DND-41 (cell line): ENCODE measurements at regions not wholly inside any gene's neighbourhood (a gene's known extent, or its start where the extent isn't known, plus 50 kb on each side); places are given as distances from the start of the nearest gene placed in this dataset.

Source experiments
- EZH2 ChIP-seq: IDR thresholded peaks from 3 replicates; pipeline ENCODE4 v1.6.1; 2012; ENCODE audit warnings: borderline replicate concordance, low read depth, mild to moderate bottlenecking, moderate library complexity, low read length, inconsistent platforms; ENCODE audit not compliant: severe bottlenecking
- TF ChIP-seq, protein P1 (sequence below): IDR thresholded peaks from 2 replicates; pipeline ENCODE4 v1.5.1; 2012; ENCODE audit warnings: borderline replicate concordance, low read length, moderate library complexity, mild to moderate bottlenecking; ENCODE audit not compliant: poor library complexity, severe bottlenecking; ENCODE audit errors: extremely low read depth

DNA sequence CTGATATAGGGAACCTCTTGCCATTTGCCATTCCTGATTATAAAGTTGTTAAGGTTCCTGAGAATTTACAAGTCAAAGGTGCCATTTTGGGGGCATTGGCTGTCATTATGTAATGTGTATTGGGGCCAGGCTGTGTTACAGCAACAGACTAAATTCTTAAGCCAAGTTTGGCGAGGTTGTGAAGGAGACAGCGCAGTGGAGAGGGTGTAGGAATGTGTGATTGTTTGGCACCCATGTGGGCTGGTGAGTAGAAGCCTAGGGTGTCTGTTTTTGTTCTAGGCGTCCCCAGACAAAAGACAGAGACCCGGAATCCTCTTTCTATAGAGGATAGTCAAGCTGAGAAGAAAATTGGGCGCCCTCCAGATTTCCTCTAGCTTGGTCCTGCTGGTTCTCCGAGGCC, 2535.3 kb downstream of the PCDH7 start:
- TF ChIP-seq, protein P1, sequence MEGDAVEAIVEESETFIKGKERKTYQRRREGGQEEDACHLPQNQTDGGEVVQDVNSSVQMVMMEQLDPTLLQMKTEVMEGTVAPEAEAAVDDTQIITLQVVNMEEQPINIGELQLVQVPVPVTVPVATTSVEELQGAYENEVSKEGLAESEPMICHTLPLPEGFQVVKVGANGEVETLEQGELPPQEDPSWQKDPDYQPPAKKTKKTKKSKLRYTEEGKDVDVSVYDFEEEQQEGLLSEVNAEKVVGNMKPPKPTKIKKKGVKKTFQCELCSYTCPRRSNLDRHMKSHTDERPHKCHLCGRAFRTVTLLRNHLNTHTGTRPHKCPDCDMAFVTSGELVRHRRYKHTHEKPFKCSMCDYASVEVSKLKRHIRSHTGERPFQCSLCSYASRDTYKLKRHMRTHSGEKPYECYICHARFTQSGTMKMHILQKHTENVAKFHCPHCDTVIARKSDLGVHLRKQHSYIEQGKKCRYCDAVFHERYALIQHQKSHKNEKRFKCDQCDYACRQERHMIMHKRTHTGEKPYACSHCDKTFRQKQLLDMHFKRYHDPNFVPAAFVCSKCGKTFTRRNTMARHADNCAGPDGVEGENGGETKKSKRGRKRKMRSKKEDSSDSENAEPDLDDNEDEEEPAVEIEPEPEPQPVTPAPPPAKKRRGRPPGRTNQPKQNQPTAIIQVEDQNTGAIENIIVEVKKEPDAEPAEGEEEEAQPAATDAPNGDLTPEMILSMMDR: no peak
- TF ChIP-seq EZH2: no peak
